Umbilical cord (tissue), 1 donor: ENCODE measurements at regions not wholly inside any gene's neighbourhood (a gene's known extent, or its start where the extent isn't known, plus 50 kb on each side); places are given as distances from the start of the nearest gene placed in this dataset.

ENCODE experiments used
- DNase-seq: peaks from one replicate; pipeline ENCODE4 v3.0.0-alpha.2; 2015; ENCODE audit warnings: low spot score

GRCh38 chr2:176812246-176812775 lies 400.3 kb upstream of the HNRNPA3 start:
- no peak for DNase-seq

DNA sequence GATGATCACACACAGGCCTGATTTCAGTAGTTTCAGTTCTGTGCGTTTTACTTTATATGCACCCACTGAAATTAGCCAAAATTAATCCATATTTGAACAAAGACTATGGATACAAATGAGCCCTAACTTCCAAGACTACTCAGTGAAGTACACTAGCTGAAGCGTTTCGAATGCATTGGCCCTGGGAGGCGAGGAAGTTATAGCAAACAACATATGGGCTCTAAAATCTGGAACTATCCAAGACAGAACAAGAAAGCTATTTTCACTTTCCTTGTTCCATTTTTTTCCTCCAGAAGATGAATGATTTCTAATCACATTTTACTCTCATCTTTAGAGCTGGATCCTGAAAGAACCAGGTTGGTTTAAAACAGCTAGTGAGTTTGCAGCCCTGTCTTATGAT lies 399.4 kb upstream of the HNRNPA3 start:
- DNase-seq = no peak

DNA sequence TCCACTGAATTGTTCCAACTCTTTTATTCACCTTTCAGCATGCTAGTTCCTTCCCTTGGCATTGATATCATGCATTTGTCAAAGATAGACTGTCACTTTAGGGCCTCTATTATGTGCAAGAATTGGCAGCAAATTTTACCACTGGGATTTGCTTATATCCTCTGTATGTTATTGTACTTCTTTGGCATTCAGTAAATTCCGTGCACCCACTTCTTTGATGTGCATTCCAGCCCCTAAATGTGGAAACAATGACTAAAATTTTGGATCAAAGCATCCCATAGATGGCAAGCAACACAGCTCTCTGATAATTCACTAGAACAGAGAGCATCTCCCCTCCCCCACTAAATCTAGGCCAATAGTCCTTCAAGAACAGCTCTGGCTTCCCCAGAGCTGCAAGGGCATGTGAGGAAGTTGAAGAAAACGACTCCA lies 399.0 kb upstream of the HNRNPA3 start:
- DNase-seq = peak; percentile 13

GRCh38 chr2:176814274-176814673 lies 398.3 kb upstream of the HNRNPA3 start:
- DNase-seq = no peak

DNA sequence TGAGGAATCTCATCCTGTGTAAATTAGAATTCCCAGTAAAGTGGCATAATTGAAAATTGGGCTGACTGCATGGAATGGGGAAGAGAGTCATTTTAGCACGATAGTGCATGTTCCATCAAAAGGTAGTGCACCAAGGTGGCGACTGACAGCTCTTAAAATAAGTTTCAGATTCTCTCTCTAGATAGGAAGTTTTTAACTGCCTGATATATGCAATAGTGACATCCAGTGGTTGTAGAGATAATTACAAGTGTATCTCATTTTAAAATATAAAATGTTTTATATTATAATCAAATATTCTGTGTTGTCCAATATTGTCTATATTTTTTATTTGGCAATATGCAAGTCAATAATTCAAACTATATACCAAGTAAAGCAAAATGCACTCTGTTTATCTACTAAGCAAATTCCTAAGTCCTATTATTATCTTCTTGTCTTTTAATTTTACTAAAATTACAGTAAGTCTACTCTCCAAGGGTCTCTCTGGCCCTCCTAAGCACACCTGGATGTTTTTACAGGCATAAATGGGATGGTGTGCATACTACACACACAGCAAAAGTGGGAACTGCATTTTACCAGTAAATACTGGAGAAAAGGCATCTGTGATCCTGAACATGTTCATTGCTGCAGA lies 397.7 kb upstream of the HNRNPA3 start:
- DNase-seq = peak; percentile 29

DNA sequence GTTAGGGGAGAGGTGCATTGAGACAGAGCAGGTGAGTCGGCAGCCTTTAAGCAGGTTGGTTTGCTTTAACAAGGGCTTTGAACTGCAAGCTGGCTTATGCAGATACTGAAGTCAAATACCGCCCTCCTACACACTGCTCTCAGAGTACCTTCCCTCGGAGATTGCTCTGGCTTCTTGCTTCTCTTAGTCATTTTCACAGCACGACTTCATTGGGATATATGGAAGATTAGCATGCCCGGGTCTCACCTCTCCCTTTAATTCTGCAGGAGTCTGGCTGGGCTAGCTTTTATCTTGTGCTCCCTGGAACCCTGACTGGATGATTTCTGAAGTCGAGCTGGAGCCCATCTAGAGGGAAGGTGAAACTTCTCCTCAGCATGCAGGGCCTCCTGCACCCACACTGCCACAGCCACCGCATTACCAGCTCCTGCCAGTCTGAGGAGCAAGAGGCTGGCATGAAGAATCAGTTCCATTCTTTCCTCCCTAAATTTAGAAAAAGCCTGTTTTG lies 395.5 kb upstream of the HNRNPA3 start:
- DNase-seq = peak; percentile 23

DNA sequence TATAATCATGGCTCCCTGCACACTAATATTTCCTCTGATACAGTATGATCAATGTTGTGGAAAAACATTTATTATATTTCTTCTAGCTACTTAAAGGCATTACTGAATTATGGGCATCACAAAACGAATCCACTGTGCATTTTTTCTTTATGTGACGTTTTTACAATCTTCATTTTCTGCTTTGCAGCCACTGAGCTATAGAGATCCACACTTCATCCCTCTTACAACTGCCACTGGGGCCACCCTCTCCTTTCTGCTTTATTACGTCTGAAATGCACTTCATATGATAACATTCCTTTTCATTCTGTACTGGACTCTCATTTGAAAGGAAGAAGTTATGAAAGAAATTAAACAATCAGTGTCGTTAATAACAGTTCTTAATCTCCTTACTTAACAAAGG lies 394.5 kb upstream of the HNRNPA3 start:
- DNase-seq = no peak

- no peak for DNase-seq
Observed at GRCh38 chr2:176818617-176819016, 394.0 kb upstream of the HNRNPA3 start.

DNA sequence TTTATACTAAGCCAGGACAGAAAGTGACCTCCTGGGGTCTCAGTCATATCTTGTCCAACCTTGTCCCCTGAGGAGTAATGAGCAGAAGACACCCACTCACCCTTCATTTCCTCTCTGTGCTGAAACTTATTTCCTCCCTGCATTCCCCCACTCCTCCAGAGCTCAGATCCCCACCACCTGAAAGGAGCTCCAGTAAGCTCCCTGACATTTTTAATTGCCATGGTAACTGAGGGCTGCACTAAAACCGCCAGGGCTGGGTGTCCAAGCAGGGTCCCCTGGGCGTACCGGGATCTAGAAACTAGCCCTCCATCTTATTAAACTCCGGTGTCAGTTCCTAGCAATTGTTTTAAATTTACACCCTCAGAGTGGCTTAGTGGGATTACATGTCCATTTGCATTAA lies 393.3 kb upstream of the HNRNPA3 start:
- DNase-seq = no peak

- no peak for DNase-seq
Observed at GRCh38 chr2:176820371-176820932, 392.1 kb upstream of the HNRNPA3 start.

DNA sequence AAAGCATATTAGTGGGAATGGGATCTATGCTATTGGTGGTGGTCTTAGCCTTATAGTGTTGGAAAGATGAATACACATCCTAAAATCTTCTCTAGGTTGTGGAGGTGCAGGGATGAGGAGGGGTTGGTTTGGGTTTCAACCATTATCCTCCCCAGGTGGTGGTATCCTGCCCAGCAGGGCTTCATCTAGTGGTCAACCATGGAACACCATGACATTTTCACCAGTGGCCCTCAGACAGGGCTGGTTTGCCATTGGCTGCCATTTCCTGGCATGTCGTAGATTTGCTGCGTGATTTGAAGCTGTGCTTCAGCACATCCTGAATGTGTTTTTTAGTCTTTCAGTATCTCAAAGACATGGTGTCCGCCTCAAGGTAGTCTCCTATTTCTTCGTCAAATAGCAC lies 391.2 kb upstream of the HNRNPA3 start:
- no peak for DNase-seq

DNA sequence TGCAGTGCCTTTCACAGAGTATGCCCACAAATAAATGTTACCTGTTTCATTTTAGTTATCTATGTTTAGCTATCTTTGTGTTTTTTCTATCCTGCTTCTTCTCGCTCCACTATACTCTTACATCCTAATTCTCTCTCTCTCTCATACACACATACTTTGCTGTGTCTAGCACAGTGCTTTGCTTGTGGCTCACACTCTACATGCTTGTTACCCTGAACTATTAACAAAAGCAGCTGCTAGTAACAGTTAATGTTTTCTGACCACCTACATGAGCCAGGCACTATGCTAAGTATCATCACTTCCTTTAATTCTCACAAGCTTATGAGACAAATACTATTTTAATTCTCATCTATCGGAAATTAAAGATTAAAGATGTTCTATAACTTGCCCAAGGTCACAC lies 390.5 kb upstream of the HNRNPA3 start:
- DNase-seq = no peak

DNA sequence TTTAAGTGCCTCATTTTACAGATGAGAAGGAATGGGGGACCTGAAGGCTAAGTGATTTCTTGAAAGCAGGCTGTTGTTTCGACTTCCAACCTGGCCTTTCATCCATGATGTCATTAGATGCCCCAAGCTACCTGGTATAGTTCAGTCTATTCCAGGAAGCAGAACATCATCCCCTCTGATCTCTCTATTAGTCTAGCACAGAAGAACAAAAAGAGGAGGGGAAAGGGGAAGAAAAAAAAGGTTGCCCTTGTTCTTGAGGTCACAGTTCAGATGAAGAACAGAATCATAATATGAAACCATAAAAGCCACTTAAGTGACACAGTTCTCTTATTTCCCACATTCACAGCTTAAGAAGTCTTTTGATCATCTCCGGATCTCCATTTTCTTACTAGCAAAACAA lies 386.2 kb upstream of the HNRNPA3 start:
- no peak for DNase-seq

DNA sequence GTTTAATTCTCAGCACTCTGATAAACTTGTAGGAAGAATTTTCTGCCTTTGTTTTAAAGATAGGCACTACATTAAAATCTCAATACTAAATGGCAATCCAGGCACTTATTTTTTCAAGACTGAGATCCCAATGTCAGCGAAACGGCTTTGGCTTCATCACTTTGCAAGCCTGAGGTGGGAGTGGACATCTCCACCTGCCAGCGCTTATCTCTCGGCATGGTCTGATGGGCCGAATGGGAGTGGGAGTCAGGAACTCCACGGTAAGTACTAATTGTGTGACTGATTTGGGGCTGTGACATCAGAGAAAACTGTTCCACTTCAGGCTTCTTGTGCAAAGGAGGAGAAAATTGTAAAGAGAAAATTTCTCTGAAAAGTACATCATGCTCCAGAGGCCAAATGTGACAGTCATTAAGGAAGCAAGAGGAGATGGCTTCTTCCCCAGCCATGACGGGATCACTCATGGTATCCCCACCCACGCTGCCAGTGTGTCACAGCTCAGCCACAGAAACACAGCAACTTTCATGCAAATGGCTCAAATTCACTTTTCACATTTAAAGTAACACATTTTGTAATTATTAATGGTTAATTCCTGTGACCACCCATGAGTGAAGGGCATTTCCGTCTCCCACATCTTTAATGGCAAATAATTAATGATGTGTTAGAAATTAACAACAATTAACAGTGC lies 385.5 kb upstream of the HNRNPA3 start:
- DNase-seq = no peak

DNA sequence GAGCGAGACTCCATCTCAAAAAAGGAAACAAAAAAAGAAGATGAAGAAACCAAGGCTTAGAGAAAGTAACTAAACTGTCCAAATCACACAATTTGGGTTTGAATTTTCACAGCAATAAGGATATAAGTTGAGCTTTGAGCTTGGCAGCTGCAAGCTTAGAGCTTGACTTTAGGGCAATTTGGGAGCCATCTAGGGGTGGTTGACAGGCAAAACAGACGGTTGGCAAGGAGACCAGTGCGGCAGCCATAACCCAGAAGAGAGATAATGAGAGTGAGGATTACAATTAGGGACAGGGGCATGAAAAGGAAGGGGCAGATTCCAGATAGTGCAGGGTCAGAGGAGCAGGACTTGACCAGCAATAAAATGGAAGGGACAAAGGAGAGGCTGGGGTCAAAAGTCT lies 382.2 kb upstream of the HNRNPA3 start:
- no peak for DNase-seq

GRCh38 chr2:176832086-176832485 lies 380.5 kb upstream of the HNRNPA3 start:
- no peak for DNase-seq

GRCh38 chr2:176833671-176834070 lies 378.9 kb upstream of the HNRNPA3 start:
- DNase-seq = no peak

GRCh38 chr2:176834226-176834625 lies 378.4 kb upstream of the HNRNPA3 start:
- no peak for DNase-seq

DNA sequence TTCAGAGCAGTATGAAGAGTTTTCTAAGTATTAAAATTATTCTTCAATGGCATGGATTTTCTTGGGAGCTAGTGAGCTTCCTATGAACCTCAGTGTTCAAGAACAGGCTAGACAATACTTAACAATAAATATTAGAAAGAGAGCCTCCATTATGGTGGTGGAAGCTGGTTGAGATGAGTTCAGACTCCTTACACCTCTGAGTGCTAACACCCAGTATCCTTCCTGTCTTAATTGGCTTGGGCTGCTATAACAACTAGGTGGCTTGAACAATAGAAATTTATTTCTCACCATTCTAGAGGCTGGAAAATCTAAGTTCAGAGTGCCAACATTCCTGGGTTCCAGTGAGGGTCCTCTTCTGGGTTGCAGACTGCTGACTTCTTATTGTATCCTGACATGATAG lies 369.4 kb upstream of the HNRNPA3 start:
- DNase-seq = no peak

GRCh38 chr2:176844461-176844860 lies 368.1 kb upstream of the HNRNPA3 start:
- DNase-seq = no peak

GRCh38 chr2:176845718-176846117 lies 366.9 kb upstream of the HNRNPA3 start:
- no peak for DNase-seq

DNA sequence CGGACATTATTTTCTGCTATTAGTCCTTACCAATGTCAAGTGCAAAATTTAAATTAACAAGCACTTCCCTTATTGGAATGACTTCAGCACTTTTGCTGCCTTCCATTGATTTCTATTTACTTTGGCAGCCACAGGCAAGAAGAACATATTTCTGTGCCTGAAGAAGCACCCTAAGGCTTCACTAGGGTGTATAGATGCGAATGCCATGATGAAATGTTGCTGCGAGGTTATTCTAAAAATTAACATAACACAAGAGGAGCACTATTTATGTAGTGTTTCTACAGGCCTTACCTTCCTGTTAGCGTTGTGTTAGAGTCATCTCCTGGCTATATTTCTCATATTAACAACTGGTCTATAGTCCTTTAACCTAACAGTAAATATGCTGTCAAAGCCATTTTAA lies 365.0 kb upstream of the HNRNPA3 start:
- no peak for DNase-seq

GRCh38 chr2:176848844-176849243 lies 363.8 kb upstream of the HNRNPA3 start:
- no peak for DNase-seq
